ENCODE measurements at regions not wholly inside any gene's neighbourhood (a gene's known extent, or its start where the extent isn't known, plus 50 kb on each side); places are given as distances from the start of the nearest gene placed in this dataset.

- H3K4me2 ChIP-seq (ENCODE audit: low read depth, low read length), result no peak overlapping the region
- CTCF ChIA-PET (ENCODE audit: low intra/inter-chr PET ratio, low total read pairs), result no interaction called here
- in situ Hi-C loops (cut with HindIII; ENCODE audit: extremely low pct_ligation_motif_present, low pct_unique_long_range_greater_than_20kb) (no loop called here), intact Hi-C loops (cut with micrococcal nuclease; ENCODE audit: unreplicated experiment) (no loop called here)
- POLR2A ChIA-PET, result no interaction called here
- BruUV-seq (replicated peaks), result no TSS peak
- peaks cover 0 to 4% of the 10 kb centered on the region in 2 experiments; a peak in 1 of 5 replicates for H3K27me3 ChIP-seq (ENCODE audit: control insufficient read depth in 1 of 2, insufficient read depth in 2 of 2, low read length in 2 of 2)
- no peak for TF ChIP-seq SIX4 (CRISPR knock-in tag; IDR thresholded peaks at IDR 0.05)
- peak; percentile 89 for TF ChIP-seq TEAD3 (CRISPR knock-in tag; optimal IDR thresholded peaks at IDR 0.05; ENCODE audit: borderline replicate concordance)
- H3K9me3 ChIP-seq (ENCODE audit: low read length), result peaks cover 7% of the 10 kb centered on the region
- no peak overlapping the region for H3K4me3 ChIP-seq (replicated peaks in 1 of 3; ENCODE audit: insufficient read depth in 1 of 3, low read depth in 2 of 3, low read length in 3 of 3)
- H3K4me1 ChIP-seq (ENCODE audit: insufficient read depth, low read length), result peaks cover 12% of the 10 kb centered on the region
- H3K36me3 ChIP-seq (replicated peaks in 1 of 2; ENCODE audit: control insufficient read depth in 1 of 2, insufficient read depth in 2 of 2, low read length in 2 of 2), result no peaks in the 10 kb centered on the region
- H3K9ac ChIP-seq (ENCODE audit: insufficient read depth, low read depth, low read length), result no peak overlapping the region
- no peak for DNase-seq (ENCODE audit: low spot score)
- peak; percentile 70 for ATAC-seq
- FAIRE-seq, result no peak
- H3K27ac ChIP-seq (ENCODE audit: extremely low read length, insufficient read depth, low read length), result no peak overlapping the region
- H4K20me1 ChIP-seq (ENCODE audit: insufficient read depth, low read length), result no peaks in the 10 kb centered on the region
- H3K79me2 ChIP-seq (ENCODE audit: insufficient read depth, low read length), result no peaks in the 10 kb centered on the region
- H2AFZ ChIP-seq (ENCODE audit: low read length), result no peak overlapping the region
- 82% methylated on average over 1 of the region's 1 CpG for WGBS (ENCODE audit: low lambda C conversion rate)
These were observed 171.2 kb upstream of the ZFHX3 start for GRCh38 chr16:73219176-73219575.

GRCh38 chr16:73217654-73218053 is 169.7 kb upstream of the ZFHX3 start:
- FAIRE-seq, result no peak
- no peak for TF ChIP-seq LCORL (IDR thresholded peaks at IDR 0.05)
- TF ChIP-seq LCORL (CRISPR knock-in tag; IDR thresholded peaks at IDR 0.05), result no peak
- TF ChIP-seq ZNF362 (CRISPR knock-in tag; IDR thresholded peaks at IDR 0.05; ENCODE audit: borderline replicate concordance), result 0 out of 2 replicates have a peak, but pooled peaks have one; percentile 40
- peak; percentile 47 for TF ChIP-seq STAG1 (CRISPR knock-in tag; IDR thresholded peaks at IDR 0.05)
- BruUV-seq (replicated peaks), result no TSS peak
- in situ Hi-C loops (cut with HindIII; ENCODE audit: extremely low pct_ligation_motif_present, low pct_unique_long_range_greater_than_20kb), result no loop called here
- Histone ChIP-seq H3K4me2 (ENCODE audit: low read depth, low read length) (no peak overlapping the region), H3K27me3 (ENCODE audit: control insufficient read depth in 1 of 2, insufficient read depth in 2 of 2, low read length in 2 of 2) (peaks cover 0 to 4% of the 10 kb centered on the region in 2 experiments; a peak in 1 of 5 replicates), H3K4me1 (ENCODE audit: insufficient read depth, low read length) (peaks cover 12% of the 10 kb centered on the region), H3K79me2 (ENCODE audit: insufficient read depth, low read length) (no peaks in the 10 kb centered on the region), H3K9me3 (ENCODE audit: low read length) (peaks cover 7% of the 10 kb centered on the region), H3K4me3 (replicated peaks in 1 of 3; ENCODE audit: insufficient read depth in 1 of 3, low read depth in 2 of 3, low read length in 3 of 3) (no peak overlapping the region), H2AFZ (ENCODE audit: low read length) (no peak overlapping the region), H3K36me3 (replicated peaks in 1 of 2; ENCODE audit: control insufficient read depth in 1 of 2, insufficient read depth in 2 of 2, low read length in 2 of 2) (no peaks in the 10 kb centered on the region), H3K27ac (ENCODE audit: extremely low read length, insufficient read depth, low read length) (no peak overlapping the region), H4K20me1 (ENCODE audit: insufficient read depth, low read length) (no peaks in the 10 kb centered on the region), H3K9ac (ENCODE audit: insufficient read depth, low read depth, low read length) (no peak overlapping the region)
- 15% methylated on average over 3 of the region's 3 CpGs for WGBS (ENCODE audit: low lambda C conversion rate)
- peak; percentile 25; the same call in 1 of the 3 replicates for ATAC-seq
- DNase-seq (ENCODE audit: low spot score), result no peak
- intact Hi-C loops (cut with micrococcal nuclease; ENCODE audit: unreplicated experiment), result no loop called here
- CTCF ChIA-PET (ENCODE audit: low intra/inter-chr PET ratio, low total read pairs), result no interaction called here
- POLR2A ChIA-PET, result no interaction called here

All from HepG2 (cell line).